Right lobe of liver (tissue), 6 donors: ENCODE measurements at regions not wholly inside any gene's neighbourhood (a gene's known extent, or its start where the extent isn't known, plus 50 kb on each side); places are given as distances from the start of the nearest gene placed in this dataset.

Experiments used
- ATAC-seq, 4 donors: fragments of 200-7000 bp; cut with Tn5 transposase; one replicate each; pipeline ENCODE4 v1.9.1; 2020; ENCODE audit warnings: mild to moderate bottlenecking in 4 of 4, moderate library complexity in 4 of 4
- DNase-seq, 3 donors: peaks; one replicate each; pipeline ENCODE4 v3.0.0-alpha.2; 2020
- H3K27ac ChIP-seq, 3 donors: fragments of 200-600 bp; one replicate each; pipeline ENCODE4 v1.8.0; 2022
- H3K27me3 ChIP-seq, 2 donors: fragments of 200-600 bp; one replicate each; pipeline ENCODE4 v1.8.0; 2022
- H3K36me3 ChIP-seq, 4 donors: fragments of 200-600 bp; sonication (generic) in 1 of 4; one replicate each; pipeline versions ENCODE4 v1.5.1 to v1.8.0; 2017 to 2022; ENCODE audit warnings: control low read depth in 1 of 4
- H3K4me1 ChIP-seq, 4 donors: fragments of 200-600 bp; sonication (generic) in 1 of 4; one replicate each; pipeline versions ENCODE4 v1.5.1 to v1.8.0; 2017 to 2022; ENCODE audit warnings: control low read depth in 1 of 4
- H3K4me3 ChIP-seq, 3 donors: fragments of 200-600 bp; one replicate each; pipeline ENCODE4 v1.8.0; 2022
- H3K9me3 ChIP-seq, 4 donors: fragments of 200-600 bp; sonication (generic) in 1 of 4; one replicate each; pipeline versions ENCODE4 v1.5.1 to v1.8.0; 2017 to 2022; ENCODE audit warnings: control low read depth in 1 of 4
- CTCF ChIP-seq, 4 donors: fragments of 200-600 bp in 3 of 4; fragments of 450-650 bp in 1 of 4; IDR thresholded peaks; one replicate each; pipeline versions ENCODE4 v1.5.1 to v1.8.0; 2016 to 2022; ENCODE audit warnings: antibody characterized with exemption in 4 of 4, mild to moderate bottlenecking in 2 of 4
- POLR2A ChIP-seq: fragments of 450-650 bp; IDR thresholded peaks from one replicate; pipeline ENCODE4 v1.6.1; 2017; ENCODE audit warnings: antibody characterized with exemption, mild to moderate bottlenecking
- WGBS: methylation state at CpG from one replicate; pipeline ENCODE4 v1.1.6; 2018; ENCODE audit warnings: low coverage, low lambda C conversion rate; ENCODE audit not compliant: insufficient coverage; ENCODE audit errors: missing lambda C conversion rate; 5-methylcytosine and 5-hydroxymethylcytosine counted together
- intact Hi-C, 2 donors: fragments of 100-400 bp; cut with DNase I; formaldehyde crosslinking; loops; one replicate each; pipeline versions ENCODE4 v1.11.2 to v1.14.1; 2022
- donor health status: DM: no; HTN: yes; CAD: no.
- donor health status: DM: no; HTN: no; CAD: no.
- donor health status: DM: no; HTN: no; CAD: no.
- donor health status: DM: no; HTN: yes; CAD: no.
- donor health status: DM: no; HTN: yes; CAD: no.

- H3K36me3 ChIP-seq: no peaks in the 10 kb centered on the region
- ATAC-seq (no peak), DNase-seq (no peak)
- no peaks in the 10 kb centered on the region for H3K9me3 ChIP-seq
- H3K27ac ChIP-seq: no peak overlapping the region
- H3K27me3 ChIP-seq: no peaks in the 10 kb centered on the region
- intact Hi-C loops: no loop called here
- TF ChIP-seq CTCF (IDR thresholded peaks at IDR 0.05): no peak
- TF ChIP-seq POLR2A: no peak
- no peak overlapping the region for H3K4me3 ChIP-seq
- H3K4me1 ChIP-seq: no peaks in the 10 kb centered on the region
Measured at GRCh38 chr12:78651755-78652154, 212.8 kb upstream of the SYT1 start.

- H3K36me3 ChIP-seq: no peaks in the 10 kb centered on the region
- no peaks in the 10 kb centered on the region for H3K4me1 ChIP-seq
- intact Hi-C loops: no loop called here
- H3K4me3 ChIP-seq: no peak overlapping the region
- ATAC-seq (no peak), DNase-seq (no peak)
- no peak overlapping the region for H3K27ac ChIP-seq
- no peaks in the 10 kb centered on the region for H3K9me3 ChIP-seq
- H3K27me3 ChIP-seq: no peaks in the 10 kb centered on the region
- TF ChIP-seq POLR2A (no peak), CTCF (IDR thresholded peaks at IDR 0.05) (no peak)
- WGBS: 31% methylated on average over 1 of the region's 1 CpG
Measured at GRCh38 chr12:78666584-78666983, 198.0 kb upstream of the SYT1 start.

GRCh38 chr12:78671295-78671694 is 193.3 kb upstream of the SYT1 start:
- DNase-seq (no peak), ATAC-seq (no peak)
- intact Hi-C loops: no loop called here
- H3K9me3 ChIP-seq: no peaks in the 10 kb centered on the region
- no peaks in the 10 kb centered on the region for H3K27me3 ChIP-seq
- H3K27ac ChIP-seq: no peak overlapping the region
- WGBS: 81% methylated on average over 4 of the region's 4 CpGs
- H3K36me3 ChIP-seq: no peaks in the 10 kb centered on the region
- H3K4me3 ChIP-seq: no peak overlapping the region
- no peak for TF ChIP-seq CTCF (IDR thresholded peaks at IDR 0.05)
- H3K4me1 ChIP-seq: no peaks in the 10 kb centered on the region

- no peaks in the 10 kb centered on the region for H3K27me3 ChIP-seq
- no peak overlapping the region for H3K27ac ChIP-seq
- TF ChIP-seq POLR2A (no peak), CTCF (IDR thresholded peaks at IDR 0.05) (no peak)
- DNase-seq (no peak), ATAC-seq (no peak)
- no peak overlapping the region for H3K4me3 ChIP-seq
- 76% methylated on average over 2 of the region's 2 CpGs for WGBS
- intact Hi-C loops: no loop called here
- H3K9me3 ChIP-seq: no peaks in the 10 kb centered on the region
- no peaks in the 10 kb centered on the region for H3K36me3 ChIP-seq
- no peaks in the 10 kb centered on the region for H3K4me1 ChIP-seq
Measured at GRCh38 chr12:78672033-78672432, 192.5 kb upstream of the SYT1 start.

GRCh38 chr12:78674311-78675090 is 190.1 kb upstream of the SYT1 start:
- TF ChIP-seq POLR2A (no peak), CTCF (IDR thresholded peaks at IDR 0.05) (no peak)
- ATAC-seq (no peak), DNase-seq (no peak)
- no peak overlapping the region for H3K27ac ChIP-seq
- no peaks in the 10 kb centered on the region for H3K27me3 ChIP-seq
- H3K4me1 ChIP-seq: no peaks in the 10 kb centered on the region
- H3K36me3 ChIP-seq: no peaks in the 10 kb centered on the region
- intact Hi-C loops: no loop called here
- 50% methylated on average over 2 of the region's 2 CpGs for WGBS
- no peak overlapping the region for H3K4me3 ChIP-seq
- no peaks in the 10 kb centered on the region for H3K9me3 ChIP-seq
